H1 (cell line): ENCODE measurements at regions not wholly inside any gene's neighbourhood (a gene's known extent, or its start where the extent isn't known, plus 50 kb on each side); places are given as distances from the start of the nearest gene placed in this dataset.

Source experiments
- CTCF ChIA-PET: fragments of 300-600 bp; sonication (Branson Sonifier 250); formaldehyde crosslinking; loops from one replicate; lab custom pipeline; 2021; ENCODE audit not compliant: partially characterized antibody; lab: Charles Lee
- POLR2A ChIA-PET: fragments of 300-600 bp; sonication (Branson Sonifier 250); formaldehyde crosslinking; loops from one replicate; lab custom pipeline; 2021; ENCODE audit warnings: inconsistent platforms; ENCODE audit not compliant: partially characterized antibody; lab: Charles Lee
- DNase-seq, 2 experiments: peaks; one replicate each; pipeline versions ENCODE4 v3.0.0 to v3.0.0-alpha.2; 2010 to 2022; ENCODE audit warnings: low spot score in 2 of 2, low read depth in 1 of 2, mixed read lengths in 1 of 2
- FAIRE-seq: peaks from 2 replicates; lab custom pipeline; 2011; peaks lifted over from hg19 to GRCh38; lab: Jason Lieb, UNC
- H2AFZ ChIP-seq: 2 replicates; pipeline ENCODE4 v1.8.1; 2012; ENCODE audit warnings: low read length, inconsistent platforms
- H2AK5ac ChIP-seq: 2 replicates; pipeline ENCODE4 v1.6.1; 2013; ENCODE audit warnings: low read depth, low read length
- H2BK120ac ChIP-seq: replicated peaks from 2 replicates; pipeline ENCODE3; 2013; ENCODE audit warnings: low read depth, low read length, inconsistent platforms
- H2BK12ac ChIP-seq: 2 replicates; pipeline ENCODE4 v1.6.1; 2013; ENCODE audit warnings: low read depth, low read length
- H2BK15ac ChIP-seq: 2 replicates; pipeline ENCODE4 v1.6.1; 2013; ENCODE audit warnings: low read length
- H2BK20ac ChIP-seq: 2 replicates; pipeline ENCODE4 v1.6.1; 2013; ENCODE audit warnings: low read length
- H2BK5ac ChIP-seq: 2 replicates; pipeline ENCODE4 v1.6.1; 2013; ENCODE audit warnings: low read depth, low read length
- H3K14ac ChIP-seq: 2 replicates; pipeline ENCODE4 v1.6.1; 2013; ENCODE audit warnings: inconsistent platforms; ENCODE audit not compliant: insufficient read length
- H3K18ac ChIP-seq: 2 replicates; pipeline ENCODE4 v1.6.1; 2013; ENCODE audit warnings: low read length; ENCODE audit errors: extremely low read depth
- H3K23ac ChIP-seq: 2 replicates; pipeline ENCODE4 v1.6.1; 2013; ENCODE audit warnings: inconsistent platforms; ENCODE audit not compliant: insufficient read length
- H3K23me2 ChIP-seq: 2 replicates; pipeline ENCODE4 v1.6.1; 2013; ENCODE audit warnings: low read depth, low read length
- H3K27ac ChIP-seq: 2 replicates; pipeline ENCODE4 v1.6.1; 2011; ENCODE audit warnings: low read depth, low read length, inconsistent platforms
- H3K27me3 ChIP-seq, 4 experiments: replicated peaks in 1 of 4; 1 replicate in 1 of 4; 2 replicates in 3 of 4; pipeline versions ENCODE4 v1.6.1 to v1.8.1; 2011 to 2013; ENCODE audit warnings: low read length in 3 of 4, mild to moderate bottlenecking in 3 of 4, inconsistent platforms in 2 of 4, mixed read lengths in 2 of 4, moderate library complexity in 1 of 4; ENCODE audit not compliant: control insufficient read depth in 3 of 4, insufficient read depth in 3 of 4; ENCODE audit errors: extremely low read depth in 1 of 4
- H3K36me3 ChIP-seq, 4 experiments: 2 replicates each; pipeline versions ENCODE4 v1.6.1 to v1.8.1; 2011 to 2013; ENCODE audit warnings: mild to moderate bottlenecking in 4 of 4, low read length in 3 of 4, moderate library complexity in 2 of 4, control low read depth in 1 of 4, inconsistent platforms in 1 of 4; ENCODE audit not compliant: insufficient read depth in 4 of 4, control insufficient read depth in 2 of 4
- H3K4ac ChIP-seq: replicated peaks from 2 replicates; pipeline ENCODE3; 2013; ENCODE audit warnings: low read length, low read depth, mixed read lengths, inconsistent platforms; ENCODE audit not compliant: insufficient read length
- H3K4me1 ChIP-seq, 4 experiments: replicated peaks in 1 of 4; 1 replicate in 1 of 4; 2 replicates in 3 of 4; pipeline versions ENCODE4 v1.6.1 to v1.8.1; 2011 to 2013; ENCODE audit warnings: low read length in 3 of 4, inconsistent platforms in 2 of 4, mixed read lengths in 1 of 4; ENCODE audit not compliant: insufficient read depth in 4 of 4, control insufficient read depth in 3 of 4
- H3K4me2 ChIP-seq, 2 experiments: 2 replicates each; pipeline versions ENCODE4 v1.6.1 to v1.8.1; 2011 to 2013; ENCODE audit warnings: low read depth in 2 of 2, low read length in 2 of 2, control low read depth in 1 of 2, inconsistent platforms in 1 of 2, mild to moderate bottlenecking in 1 of 2; ENCODE audit not compliant: insufficient read depth in 1 of 2
- H3K4me3 ChIP-seq, 4 experiments: fragments of 200-600, 300-600 bp in 1 of 4; sonication (generic), shearing (Covaris generic), sonication (Bioruptor Twin) in 1 of 4; 2 replicates each; pipeline versions ENCODE4 v1.5.1 to v1.8.1; 2011 to 2016; ENCODE audit warnings: low read length in 4 of 4, low read depth in 3 of 4, control low read depth in 2 of 4, inconsistent platforms in 2 of 4, mild to moderate bottlenecking in 2 of 4, mixed read lengths in 1 of 4, moderate library complexity in 1 of 4; ENCODE audit not compliant: insufficient read depth in 2 of 4; ENCODE audit errors: extremely low read depth in 1 of 4
- H3K56ac ChIP-seq: replicated peaks from 2 replicates; pipeline ENCODE3; 2013; ENCODE audit warnings: low read depth, mild to moderate bottlenecking, mixed read lengths, low read length, inconsistent platforms; ENCODE audit not compliant: insufficient read length
- H3K79me1 ChIP-seq: 2 replicates; pipeline ENCODE4 v1.6.1; 2013; ENCODE audit warnings: low read depth, low read length, control low read depth
- H3K79me2 ChIP-seq, 2 experiments: 2 replicates each; pipeline versions ENCODE4 v1.6.1 to v1.8.1; 2012 to 2013; ENCODE audit warnings: low read length in 2 of 2, mild to moderate bottlenecking in 2 of 2, inconsistent platforms in 1 of 2; ENCODE audit not compliant: insufficient read depth in 2 of 2, control insufficient read depth in 1 of 2
- H3K9ac ChIP-seq, 4 experiments: replicated peaks in 1 of 4; 1 replicate in 1 of 4; 2 replicates in 3 of 4; pipeline versions ENCODE4 v1.6.1 to v1.8.1; 2011 to 2013; ENCODE audit warnings: low read depth in 3 of 4, low read length in 3 of 4, control low read depth in 2 of 4, mild to moderate bottlenecking in 2 of 4, moderate library complexity in 2 of 4, inconsistent platforms in 1 of 4; ENCODE audit errors: extremely low read depth in 1 of 4
- H3K9me3 ChIP-seq, 2 experiments: 2 replicates each; pipeline versions ENCODE4 v1.6.1 to v1.8.1; 2012 to 2013; ENCODE audit warnings: mild to moderate bottlenecking in 2 of 2, moderate library complexity in 2 of 2, control low read depth in 1 of 2, inconsistent platforms in 1 of 2, low read depth in 1 of 2, low read length in 1 of 2, mixed read lengths in 1 of 2; ENCODE audit not compliant: insufficient read depth in 2 of 2
- H4K20me1 ChIP-seq, 2 experiments: replicated peaks in 1 of 2; 2 replicates each; pipeline versions ENCODE3 to v1.8.1; 2011 to 2013; ENCODE audit warnings: inconsistent platforms in 2 of 2, low read length in 2 of 2, mild to moderate bottlenecking in 1 of 2; ENCODE audit not compliant: insufficient read depth in 2 of 2, control insufficient read depth in 1 of 2
- H4K5ac ChIP-seq: 2 replicates; pipeline ENCODE4 v1.6.1; 2013; ENCODE audit warnings: low read length, low read depth, mixed read lengths, inconsistent platforms; ENCODE audit not compliant: insufficient read length
- H4K8ac ChIP-seq: 2 replicates; pipeline ENCODE4 v1.8.0; 2013; ENCODE audit warnings: mild to moderate bottlenecking, moderate library complexity, low read length, inconsistent platforms; ENCODE audit not compliant: insufficient read depth; ENCODE audit errors: extremely low read depth
- H4K91ac ChIP-seq: replicated peaks from 2 replicates; pipeline ENCODE3; 2013; ENCODE audit warnings: low read length, mixed read lengths, inconsistent platforms; ENCODE audit not compliant: insufficient read length
- GABPA ChIP-seq: IDR thresholded peaks from 2 replicates; pipeline ENCODE4 v1.6.1; 2011; ENCODE audit warnings: mild to moderate bottlenecking, low read length, moderate library complexity, borderline replicate concordance; ENCODE audit not compliant: insufficient read depth
- HDAC2 ChIP-seq, 2 experiments: fragments of 300-600 bp in 1 of 2; sonication (generic) in 1 of 2; IDR thresholded peaks; 2 replicates each; pipeline ENCODE4 v1.6.1; 2011 to 2012; ENCODE audit warnings: low read depth in 2 of 2, low read length in 2 of 2, mild to moderate bottlenecking in 2 of 2, moderate library complexity in 2 of 2, borderline replicate concordance in 1 of 2, inconsistent platforms in 1 of 2
- JUND ChIP-seq: IDR thresholded peaks from 2 replicates; pipeline ENCODE4 v1.6.1; 2011; ENCODE audit warnings: mild to moderate bottlenecking, improper control_type of control experiment, low read length
- MAFK ChIP-seq: IDR thresholded peaks from 2 replicates; pipeline ENCODE4 v1.6.1; 2012; ENCODE audit warnings: low read depth, mild to moderate bottlenecking, improper control_type of control experiment, low read length
- POLR2AphosphoS5 ChIP-seq: IDR thresholded peaks from 2 replicates; pipeline ENCODE4 v1.6.1; 2011; ENCODE audit warnings: low read depth, low read length
- POU5F1 ChIP-seq: IDR thresholded peaks from 2 replicates; pipeline ENCODE4 v1.6.1; 2011; ENCODE audit warnings: low read depth, mild to moderate bottlenecking, low read length, moderate library complexity
- RBBP5 ChIP-seq: IDR thresholded peaks from 2 replicates; pipeline ENCODE4 v1.7.1; 2012; ENCODE audit warnings: low read depth, mild to moderate bottlenecking, inconsistent platforms, low read length, moderate library complexity, borderline replicate concordance
- SIRT6 ChIP-seq: IDR thresholded peaks from one replicate; pipeline ENCODE4 v1.7.1; 2012; ENCODE audit warnings: low read length, inconsistent platforms
- YY1 ChIP-seq: IDR thresholded peaks from 2 replicates; pipeline ENCODE4 v1.6.1; 2011; ENCODE audit warnings: low read depth, mild to moderate bottlenecking, low read length
- ZNF274 ChIP-seq: IDR thresholded peaks from 2 replicates; pipeline ENCODE4 v1.7.0; 2012; ENCODE audit warnings: low read length, borderline replicate concordance; ENCODE audit errors: extremely low read depth

- Histone ChIP-seq H3K9ac (no peak overlapping the region), H3K36me3 (no peaks in the 10 kb centered on the region), H2BK5ac (no peak overlapping the region), H3K18ac (no peak overlapping the region), H4K5ac (no peak overlapping the region), H3K9me3 (no peaks in the 10 kb centered on the region), H3K79me1 (no peaks in the 10 kb centered on the region), H4K20me1 (no peaks in the 10 kb centered on the region), H2BK20ac (no peak overlapping the region), H3K4me2 (no peak overlapping the region), H2BK12ac (no peak overlapping the region), H4K8ac (no peak overlapping the region), H3K23me2 (no peaks in the 10 kb centered on the region; the same call in 1 of the 2 replicates), H3K14ac (no peak overlapping the region), H3K27ac (no peak overlapping the region), H2AK5ac (no peak overlapping the region), H2BK15ac (no peak overlapping the region), H4K91ac (no peak overlapping the region), H3K4me1 (no peaks in the 10 kb centered on the region), H3K4me3 (no peak overlapping the region), H3K27me3 (no peaks in the 10 kb centered on the region), H3K56ac (no peak overlapping the region), H3K4ac (no peak overlapping the region), H3K79me2 (no peaks in the 10 kb centered on the region), H3K23ac (no peak overlapping the region), H2BK120ac (no peak overlapping the region), H2AFZ (no peak overlapping the region)
- TF ChIP-seq SIRT6 (no peak), RBBP5 (no peak), JUND (no peak), GABPA (no peak), POLR2AphosphoS5 (no peak), ZNF274 (no peak), MAFK (no peak), HDAC2 (IDR thresholded peaks at IDR 0.05; ENCODE audit: borderline replicate concordance in 1 of 2, low read depth in 2 of 2, low read length in 2 of 2) (no peak), YY1 (no peak), POU5F1 (no peak)
- no peak for DNase-seq
- FAIRE-seq = no peak
- ChIA-PET POLR2A (no interaction called here), CTCF (no interaction called here)
These were observed 254.1 kb upstream of the ARPP21 start for GRCh38 chr3:35385271-35385670.
